ENCODE measurements at regions not wholly inside any gene's neighbourhood (a gene's known extent, or its start where the extent isn't known, plus 50 kb on each side); places are given as distances from the start of the nearest gene placed in this dataset.
"Not testable (repeated sequence)": the region's sequence is repeated elsewhere in the genome, so short reads cannot be mapped to it uniquely, and the experiment has no call there.

- not testable (repeated sequence) for H3K27me3 ChIP-seq (ENCODE audit: insufficient read depth, low read depth); H3K79me2 ChIP-seq (ENCODE audit: insufficient read depth, low read depth); H3K4me1 ChIP-seq (ENCODE audit: low read depth, poor library complexity, severe bottlenecking); H3K36me3 ChIP-seq (ENCODE audit: insufficient read depth); H4K20me1 ChIP-seq (ENCODE audit: insufficient read depth); H3K4me3 ChIP-seq (IDR thresholded peaks at IDR 0.05; ENCODE audit: insufficient read depth, low read depth, low read length); H3K4me2 ChIP-seq; H2AFZ ChIP-seq (ENCODE audit: low read depth); H3K27ac ChIP-seq; H3K9ac ChIP-seq
Measured at GRCh38 chrX:134045372-134045771, 60.0 kb upstream of the GPC3 start.

GRCh38 chrX:134067107-134067506 lies 81.7 kb upstream of the GPC3 start:
- H3K4me3 ChIP-seq (IDR thresholded peaks at IDR 0.05; ENCODE audit: insufficient read depth, low read depth, low read length); H3K27ac ChIP-seq; H4K20me1 ChIP-seq (ENCODE audit: insufficient read depth); H3K4me1 ChIP-seq (ENCODE audit: low read depth, poor library complexity, severe bottlenecking); H3K9ac ChIP-seq; H3K36me3 ChIP-seq (ENCODE audit: insufficient read depth); H3K79me2 ChIP-seq (ENCODE audit: insufficient read depth, low read depth); H2AFZ ChIP-seq (ENCODE audit: low read depth); H3K27me3 ChIP-seq (ENCODE audit: insufficient read depth, low read depth); H3K4me2 ChIP-seq: not testable (repeated sequence)

GRCh38 chrX:134071899-134072298 lies 86.5 kb upstream of the GPC3 start:
- H2AFZ ChIP-seq (ENCODE audit: low read depth); H3K4me2 ChIP-seq; H4K20me1 ChIP-seq (ENCODE audit: insufficient read depth); H3K36me3 ChIP-seq (ENCODE audit: insufficient read depth); H3K27ac ChIP-seq; H3K4me3 ChIP-seq (IDR thresholded peaks at IDR 0.05; ENCODE audit: insufficient read depth, low read depth, low read length); H3K27me3 ChIP-seq (ENCODE audit: insufficient read depth, low read depth); H3K9ac ChIP-seq; H3K79me2 ChIP-seq (ENCODE audit: insufficient read depth, low read depth); H3K4me1 ChIP-seq (ENCODE audit: low read depth, poor library complexity, severe bottlenecking): not testable (repeated sequence)

GRCh38 chrX:134073341-134073740 lies 87.9 kb upstream of the GPC3 start:
- no peaks in the 10 kb centered on the region for H3K36me3 ChIP-seq (ENCODE audit: insufficient read depth)
- no peaks in the 10 kb centered on the region for H4K20me1 ChIP-seq (ENCODE audit: insufficient read depth)
- H3K79me2 ChIP-seq (ENCODE audit: insufficient read depth, low read depth) = no peaks in the 10 kb centered on the region
- no peak overlapping the region for H3K27ac ChIP-seq
- H2AFZ ChIP-seq (ENCODE audit: low read depth) = no peak overlapping the region
- H3K4me1 ChIP-seq (ENCODE audit: low read depth, poor library complexity, severe bottlenecking) = no peaks in the 10 kb centered on the region
- no peak overlapping the region for H3K4me2 ChIP-seq
- H3K9ac ChIP-seq = no peak overlapping the region
- no peaks in the 10 kb centered on the region for H3K27me3 ChIP-seq (ENCODE audit: insufficient read depth, low read depth)
- no peak overlapping the region for H3K4me3 ChIP-seq (IDR thresholded peaks at IDR 0.05; ENCODE audit: insufficient read depth, low read depth, low read length)
- no peak for TF ChIP-seq CTCF (conservative IDR thresholded peaks at IDR 0.05; ENCODE audit: low read depth, low read length)

GRCh38 chrX:134074151-134074550 lies 88.8 kb upstream of the GPC3 start:
- Histone ChIP-seq H3K9ac (no peak overlapping the region), H3K4me1 (ENCODE audit: low read depth, poor library complexity, severe bottlenecking) (no peaks in the 10 kb centered on the region), H3K4me3 (IDR thresholded peaks at IDR 0.05; ENCODE audit: insufficient read depth, low read depth, low read length) (no peak overlapping the region), H3K4me2 (no peak overlapping the region), H3K27me3 (ENCODE audit: insufficient read depth, low read depth) (no peaks in the 10 kb centered on the region), H3K36me3 (ENCODE audit: insufficient read depth) (no peaks in the 10 kb centered on the region), H3K79me2 (ENCODE audit: insufficient read depth, low read depth) (no peaks in the 10 kb centered on the region), H2AFZ (ENCODE audit: low read depth) (no peak overlapping the region), H3K27ac (no peak overlapping the region), H4K20me1 (ENCODE audit: insufficient read depth) (no peaks in the 10 kb centered on the region)
- TF ChIP-seq CTCF (conservative IDR thresholded peaks at IDR 0.05; ENCODE audit: low read depth, low read length) = no peak

GRCh38 chrX:134075894-134076718 lies 90.7 kb upstream of the GPC3 start:
- Histone ChIP-seq H2AFZ (ENCODE audit: low read depth) (no peak overlapping the region), H3K4me1 (ENCODE audit: low read depth, poor library complexity, severe bottlenecking) (no peaks in the 10 kb centered on the region), H3K4me2 (no peak overlapping the region), H3K36me3 (ENCODE audit: insufficient read depth) (no peaks in the 10 kb centered on the region), H3K9ac (no peak overlapping the region), H3K27me3 (ENCODE audit: insufficient read depth, low read depth) (no peaks in the 10 kb centered on the region), H4K20me1 (ENCODE audit: insufficient read depth) (no peaks in the 10 kb centered on the region), H3K79me2 (ENCODE audit: insufficient read depth, low read depth) (no peaks in the 10 kb centered on the region), H3K4me3 (IDR thresholded peaks at IDR 0.05; ENCODE audit: insufficient read depth, low read depth, low read length) (no peak overlapping the region), H3K27ac (no peak overlapping the region)
- no peak for TF ChIP-seq CTCF (conservative IDR thresholded peaks at IDR 0.05; ENCODE audit: low read depth, low read length)

Measured in KMS-11 (cell line).